ENCODE measurements at regions not wholly inside any gene's neighbourhood (a gene's known extent, or its start where the extent isn't known, plus 50 kb on each side); places are given as distances from the start of the nearest gene placed in this dataset.
"Not testable (repeated sequence)": the region's sequence is repeated elsewhere in the genome, so short reads cannot be mapped to it uniquely, and the experiment has no call there.

GRCh38 chr1:211206981-211207380 is 52.2 kb upstream of the RCOR3 start:
- DNase-seq (ENCODE audit: low read depth): no peak
- TF ChIP-seq CTCF (IDR thresholded peaks at IDR 0.05; ENCODE audit: insufficient read depth, low read depth, low read length, missing control alignments): no peak
- no peak overlapping the region for H3K4me3 ChIP-seq (ENCODE audit: low read depth, low read length)

- TF ChIP-seq CTCF (IDR thresholded peaks at IDR 0.05; ENCODE audit: insufficient read depth, low read depth, low read length, missing control alignments): no peak
- DNase-seq (ENCODE audit: low read depth): no peak
- no peak overlapping the region for H3K4me3 ChIP-seq (ENCODE audit: low read depth, low read length)
Observed at GRCh38 chr1:211200311-211200710, 58.9 kb upstream of the RCOR3 start.

- H3K4me3 ChIP-seq (ENCODE audit: low read depth, low read length): no peak overlapping the region
- no peak for DNase-seq (ENCODE audit: low read depth)
- TF ChIP-seq CTCF (IDR thresholded peaks at IDR 0.05; ENCODE audit: insufficient read depth, low read depth, low read length, missing control alignments): no peak
Observed at GRCh38 chr1:211198880-211199279, 60.3 kb upstream of the RCOR3 start.

GRCh38 chr1:211198111-211198510 is 61.1 kb upstream of the RCOR3 start:
- no peak for DNase-seq (ENCODE audit: low read depth)
- H3K4me3 ChIP-seq (ENCODE audit: low read depth, low read length): no peak overlapping the region
- no peak for TF ChIP-seq CTCF (IDR thresholded peaks at IDR 0.05; ENCODE audit: insufficient read depth, low read depth, low read length, missing control alignments)

GRCh38 chr1:211196880-211197279 is 62.3 kb upstream of the RCOR3 start:
- no peak for TF ChIP-seq CTCF (IDR thresholded peaks at IDR 0.05; ENCODE audit: insufficient read depth, low read depth, low read length, missing control alignments)
- H3K4me3 ChIP-seq (ENCODE audit: low read depth, low read length): no peak overlapping the region
- no peak for DNase-seq (ENCODE audit: low read depth)

GRCh38 chr1:211194826-211195225 is 60.9 kb upstream of the KCNH1 start:
- DNase-seq (ENCODE audit: low read depth): no peak
- no peak overlapping the region for H3K4me3 ChIP-seq (ENCODE audit: low read depth, low read length)
- TF ChIP-seq CTCF (IDR thresholded peaks at IDR 0.05; ENCODE audit: insufficient read depth, low read depth, low read length, missing control alignments): no peak

GRCh38 chr1:211192227-211192626 is 58.3 kb upstream of the KCNH1 start:
- no peak for DNase-seq (ENCODE audit: low read depth)
- no peak overlapping the region for H3K4me3 ChIP-seq (ENCODE audit: low read depth, low read length)
- no peak for TF ChIP-seq CTCF (IDR thresholded peaks at IDR 0.05; ENCODE audit: insufficient read depth, low read depth, low read length, missing control alignments)

- peak; percentile 29 for DNase-seq (ENCODE audit: low read depth)
- H3K4me3 ChIP-seq (ENCODE audit: low read depth, low read length): not testable (repeated sequence)
Observed at GRCh38 chr1:211188721-211189120, 54.8 kb upstream of the KCNH1 start.

All from GM12865 (cell line).